CD4-positive, alpha-beta T cell treated with Interleukin-15 for 4 hours (primary cell): ENCODE measurements at regions not wholly inside any gene's neighbourhood (a gene's known extent, or its start where the extent isn't known, plus 50 kb on each side); places are given as distances from the start of the nearest gene placed in this dataset.

Source experiments
- DNase-seq: peaks from one replicate; pipeline ENCODE4 v3.0.0-alpha.2; 2020; ENCODE audit warnings: low spot score

GRCh38 chr7:36100634-36101033, 52.4 kb upstream of the EEPD1 start:
- no peak for DNase-seq
